ENCODE measurements at regions not wholly inside any gene's neighbourhood (a gene's known extent, or its start where the extent isn't known, plus 50 kb on each side); places are given as distances from the start of the nearest gene placed in this dataset.
A peak's percentile ranks its signal among the peaks of the same experiment; 100 is the strongest.
"Not testable (repeated sequence)": the region's sequence is repeated elsewhere in the genome, so short reads cannot be mapped to it uniquely, and the experiment has no call there.

- DNase-seq = no peak
Measured at GRCh38 chr6:9040718-9041117, 605.4 kb upstream of the SLC35B3 start.

- no peak for DNase-seq
Measured at GRCh38 chr6:9039258-9039657, 603.9 kb upstream of the SLC35B3 start.

- DNase-seq = no peak
Measured at GRCh38 chr6:9028086-9028485, 592.7 kb upstream of the SLC35B3 start.

- DNase-seq = no peak
Measured at GRCh38 chr6:9025796-9026394, 590.5 kb upstream of the SLC35B3 start.

GRCh38 chr6:9025228-9025627 is 589.9 kb upstream of the SLC35B3 start:
- no peak for DNase-seq

- not testable (repeated sequence) for DNase-seq
Measured at GRCh38 chr6:9024246-9024645, 588.9 kb upstream of the SLC35B3 start.

GRCh38 chr6:9020001-9020400 is 584.7 kb upstream of the SLC35B3 start:
- no peak for DNase-seq

- no peak for DNase-seq
Measured at GRCh38 chr6:9009931-9010330, 574.6 kb upstream of the SLC35B3 start.

- no peak for DNase-seq
Measured at GRCh38 chr6:9007027-9007426, 571.7 kb upstream of the SLC35B3 start.

GRCh38 chr6:9002833-9003232 is 567.5 kb upstream of the SLC35B3 start:
- no peak for DNase-seq

- DNase-seq = no peak
Measured at GRCh38 chr6:8995156-8995555, 559.8 kb upstream of the SLC35B3 start.

GRCh38 chr6:8993111-8993510 is 557.8 kb upstream of the SLC35B3 start:
- DNase-seq = no peak

GRCh38 chr6:8991844-8992243 is 556.5 kb upstream of the SLC35B3 start:
- DNase-seq = no peak

- no peak for DNase-seq
Measured at GRCh38 chr6:8990075-8990474, 554.7 kb upstream of the SLC35B3 start.

GRCh38 chr6:8983202-8983688 is 547.9 kb upstream of the SLC35B3 start:
- peak; percentile 1 for DNase-seq

- DNase-seq = no peak
Measured at GRCh38 chr6:8982668-8983067, 547.3 kb upstream of the SLC35B3 start.

GRCh38 chr6:8973395-8973794 is 538.0 kb upstream of the SLC35B3 start:
- no peak for DNase-seq

- no peak for DNase-seq
Measured at GRCh38 chr6:8969747-8970146, 534.4 kb upstream of the SLC35B3 start.

GRCh38 chr6:8958894-8959511 is 523.7 kb upstream of the SLC35B3 start:
- DNase-seq = no peak

- DNase-seq = no peak
Measured at GRCh38 chr6:8953310-8953709, 518.0 kb upstream of the SLC35B3 start.

- no peak for DNase-seq
Measured at GRCh38 chr6:8948733-8949132, 513.4 kb upstream of the SLC35B3 start.

GRCh38 chr6:8947900-8948299 is 512.6 kb upstream of the SLC35B3 start:
- DNase-seq = no peak

GRCh38 chr6:8944548-8944947 is 509.2 kb upstream of the SLC35B3 start:
- DNase-seq = no peak

- DNase-seq = no peak
Measured at GRCh38 chr6:8943073-8943472, 507.7 kb upstream of the SLC35B3 start.

- no peak for DNase-seq
Measured at GRCh38 chr6:8941577-8941976, 506.2 kb upstream of the SLC35B3 start.

All from DMS79 treated with DMSO at 0.1 percent for 48 hours (cell line).